K562 (cell line): ENCODE measurements at regions not wholly inside any gene's neighbourhood (a gene's known extent, or its start where the extent isn't known, plus 50 kb on each side); places are given as distances from the start of the nearest gene placed in this dataset.

Source experiments
- CEBPB ChIP-seq: fragments of 450-650 bp; IDR thresholded peaks from 2 replicates; pipeline ENCODE4 v1.6.1; 2016; ENCODE audit warnings: missing genetic modification characterization, missing compliant biosample characterization
- POLR2A ChIP-seq: fragments of 450-650 bp; conservative IDR thresholded peaks from 2 replicates; pipeline ENCODE4 v1.6.1; 2016
- RFX5 ChIP-seq: IDR thresholded peaks from 2 replicates; pipeline ENCODE4 v1.6.1; 2011; ENCODE audit warnings: low read depth, mild to moderate bottlenecking, improper control_type of control experiment, low read length
- TAF15 ChIP-seq: fragments of 200-400 bp; formaldehyde crosslinking; IDR thresholded peaks from 2 replicates; pipeline ENCODE4 v1.6.1; 2017; ENCODE audit warnings: mild to moderate bottlenecking, low read depth, low read length, moderate library complexity
- TCF7 ChIP-seq: sonication (generic); IDR thresholded peaks from 2 replicates; pipeline ENCODE4 v1.6.1; 2016; ENCODE audit warnings: antibody characterized with exemption, borderline replicate concordance

DNA sequence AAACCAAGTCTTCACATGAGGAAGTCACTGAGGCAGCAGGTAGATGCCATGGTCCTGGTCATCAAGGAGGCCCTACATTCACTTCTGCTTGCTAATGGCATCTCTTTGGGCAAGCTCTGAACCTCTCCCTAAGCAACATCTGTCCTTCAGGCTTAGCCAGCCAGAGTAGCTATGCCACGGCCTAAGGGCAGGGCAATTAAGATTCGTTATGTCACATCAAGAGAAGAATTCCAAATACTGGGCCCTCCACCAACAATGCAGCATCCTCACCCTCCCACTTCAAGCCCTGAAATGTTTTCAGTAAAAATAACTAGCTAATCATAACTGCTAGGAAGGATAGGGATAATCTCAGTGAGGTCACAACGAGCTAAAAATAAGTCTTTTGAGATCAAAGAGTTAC, 120.7 kb upstream of the HCCS start:
- TF ChIP-seq TAF15, result no peak
- TF ChIP-seq TCF7, result no peak
- TF ChIP-seq POLR2A, result no peak
- no peak for TF ChIP-seq RFX5
- no peak for TF ChIP-seq CEBPB (tag)
